HL-60 (cell line): ENCODE measurements at regions not wholly inside any gene's neighbourhood (a gene's known extent, or its start where the extent isn't known, plus 50 kb on each side); places are given as distances from the start of the nearest gene placed in this dataset.

Experiments used
- CTCF ChIP-seq: IDR thresholded peaks from one replicate; pipeline ENCODE4 v1.5.1; 2011; ENCODE audit warnings: low read length, control low read depth, inconsistent platforms; ENCODE audit not compliant: insufficient read depth
- GABPA ChIP-seq: IDR thresholded peaks from 2 replicates; pipeline ENCODE4 v1.6.1; 2012; ENCODE audit warnings: low read depth
- POLR2AphosphoS5 ChIP-seq: IDR thresholded peaks from 2 replicates; pipeline ENCODE4 v1.6.1; 2012; ENCODE audit warnings: low read depth
- TF ChIP-seq, protein P1 (sequence below): IDR thresholded peaks from 2 replicates; pipeline ENCODE4 v1.6.1; 2012; ENCODE audit warnings: low read depth; ENCODE audit not compliant: insufficient replicate concordance

DNA sequence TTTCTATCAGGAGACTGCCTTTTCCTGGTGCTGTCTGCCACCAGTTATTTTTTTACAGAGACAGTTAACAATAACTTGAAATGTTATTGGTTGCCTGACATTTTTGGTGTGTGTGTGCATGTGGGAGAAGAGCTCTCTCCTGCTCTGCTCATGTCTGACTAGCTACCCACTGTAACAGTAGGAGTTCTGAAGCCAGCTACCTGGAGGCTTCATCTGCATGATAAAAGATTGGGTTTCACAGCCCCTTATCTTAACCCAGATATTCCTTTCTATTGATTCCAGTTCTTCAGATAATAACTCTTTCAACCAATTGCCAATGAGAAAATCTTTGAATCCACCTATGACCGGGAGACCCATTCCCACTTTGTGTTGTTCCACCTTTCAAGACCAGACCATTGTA lies 237.4 kb upstream of the PPP1R3A start:
- no peak for TF ChIP-seq CTCF
- no peak for TF ChIP-seq POLR2AphosphoS5
- TF ChIP-seq, protein P1, sequence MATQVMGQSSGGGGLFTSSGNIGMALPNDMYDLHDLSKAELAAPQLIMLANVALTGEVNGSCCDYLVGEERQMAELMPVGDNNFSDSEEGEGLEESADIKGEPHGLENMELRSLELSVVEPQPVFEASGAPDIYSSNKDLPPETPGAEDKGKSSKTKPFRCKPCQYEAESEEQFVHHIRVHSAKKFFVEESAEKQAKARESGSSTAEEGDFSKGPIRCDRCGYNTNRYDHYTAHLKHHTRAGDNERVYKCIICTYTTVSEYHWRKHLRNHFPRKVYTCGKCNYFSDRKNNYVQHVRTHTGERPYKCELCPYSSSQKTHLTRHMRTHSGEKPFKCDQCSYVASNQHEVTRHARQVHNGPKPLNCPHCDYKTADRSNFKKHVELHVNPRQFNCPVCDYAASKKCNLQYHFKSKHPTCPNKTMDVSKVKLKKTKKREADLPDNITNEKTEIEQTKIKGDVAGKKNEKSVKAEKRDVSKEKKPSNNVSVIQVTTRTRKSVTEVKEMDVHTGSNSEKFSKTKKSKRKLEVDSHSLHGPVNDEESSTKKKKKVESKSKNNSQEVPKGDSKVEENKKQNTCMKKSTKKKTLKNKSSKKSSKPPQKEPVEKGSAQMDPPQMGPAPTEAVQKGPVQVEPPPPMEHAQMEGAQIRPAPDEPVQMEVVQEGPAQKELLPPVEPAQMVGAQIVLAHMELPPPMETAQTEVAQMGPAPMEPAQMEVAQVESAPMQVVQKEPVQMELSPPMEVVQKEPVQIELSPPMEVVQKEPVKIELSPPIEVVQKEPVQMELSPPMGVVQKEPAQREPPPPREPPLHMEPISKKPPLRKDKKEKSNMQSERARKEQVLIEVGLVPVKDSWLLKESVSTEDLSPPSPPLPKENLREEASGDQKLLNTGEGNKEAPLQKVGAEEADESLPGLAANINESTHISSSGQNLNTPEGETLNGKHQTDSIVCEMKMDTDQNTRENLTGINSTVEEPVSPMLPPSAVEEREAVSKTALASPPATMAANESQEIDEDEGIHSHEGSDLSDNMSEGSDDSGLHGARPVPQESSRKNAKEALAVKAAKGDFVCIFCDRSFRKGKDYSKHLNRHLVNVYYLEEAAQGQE = no peak
- no peak for TF ChIP-seq GABPA
